ENCODE measurements at regions not wholly inside any gene's neighbourhood (a gene's known extent, or its start where the extent isn't known, plus 50 kb on each side); places are given as distances from the start of the nearest gene placed in this dataset.

DNA sequence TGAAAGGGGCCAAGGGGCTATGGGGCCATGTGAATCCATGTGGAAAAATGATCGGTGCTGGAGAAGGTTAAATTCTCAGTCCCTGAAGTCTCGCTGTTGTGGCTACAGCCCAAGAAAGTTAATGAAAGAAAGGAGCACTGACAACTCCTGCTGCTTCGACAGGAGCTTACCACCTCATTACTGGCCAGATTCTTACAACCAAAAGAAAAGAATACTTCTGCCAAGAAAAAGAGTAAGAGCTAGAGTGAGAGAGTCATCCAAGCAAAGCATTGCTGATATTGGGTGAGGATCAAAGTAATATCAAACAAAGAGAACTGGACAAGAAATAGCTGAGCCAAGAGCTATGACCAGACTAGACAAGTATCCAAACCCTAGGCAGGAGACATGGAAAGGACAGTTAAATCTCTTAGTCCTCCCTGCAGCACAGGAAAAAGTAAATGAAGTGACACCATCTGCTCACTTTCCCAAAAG lies 348.4 kb upstream of the PLSCR5 start:
- no peak for FAIRE-seq
- no peak for DNase-seq (ENCODE audit: extremely low spot score, insufficient read length, low read depth)

- DNase-seq (ENCODE audit: extremely low spot score, insufficient read length, low read depth): no peak
- FAIRE-seq: no peak
Observed at GRCh38 chr3:146948985-146949384, 343.8 kb upstream of the PLSCR5 start.

GRCh38 chr3:146948186-146948585 lies 343.0 kb upstream of the PLSCR5 start:
- DNase-seq (ENCODE audit: extremely low spot score, insufficient read length, low read depth) (no peak), FAIRE-seq (no peak)

DNA sequence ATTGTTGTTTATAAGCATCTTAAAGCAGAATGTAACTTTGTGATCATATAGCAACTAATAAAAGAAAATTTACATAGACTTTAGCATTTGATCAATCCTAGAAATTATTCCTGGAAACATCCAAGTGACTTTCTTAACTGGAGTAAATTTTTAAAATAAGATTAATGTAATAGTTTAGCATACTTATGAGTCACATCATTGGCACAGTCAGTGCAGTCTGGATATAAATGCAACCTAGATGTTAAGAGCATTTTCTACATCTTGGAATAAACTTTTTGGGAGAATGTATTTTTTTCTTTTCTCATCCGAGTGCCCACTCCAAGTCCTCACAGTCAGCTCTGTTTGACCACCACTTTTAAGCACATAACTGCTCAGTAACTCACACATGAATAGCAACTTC lies 324.6 kb upstream of the PLSCR5 start:
- no peak for DNase-seq (ENCODE audit: extremely low spot score, insufficient read length, low read depth)
- FAIRE-seq: no peak

- FAIRE-seq (no peak), DNase-seq (ENCODE audit: extremely low spot score, insufficient read length, low read depth) (no peak)
Observed at GRCh38 chr3:146928421-146929059, 323.4 kb upstream of the PLSCR5 start.

- FAIRE-seq: no peak
- no peak for DNase-seq (ENCODE audit: extremely low spot score, insufficient read length, low read depth)
Observed at GRCh38 chr3:146921693-146922092, 316.5 kb upstream of the PLSCR5 start.

- no peak for FAIRE-seq
- DNase-seq (ENCODE audit: extremely low spot score, insufficient read length, low read depth): no peak
Observed at GRCh38 chr3:146914409-146914808, 309.3 kb upstream of the PLSCR5 start.

DNA sequence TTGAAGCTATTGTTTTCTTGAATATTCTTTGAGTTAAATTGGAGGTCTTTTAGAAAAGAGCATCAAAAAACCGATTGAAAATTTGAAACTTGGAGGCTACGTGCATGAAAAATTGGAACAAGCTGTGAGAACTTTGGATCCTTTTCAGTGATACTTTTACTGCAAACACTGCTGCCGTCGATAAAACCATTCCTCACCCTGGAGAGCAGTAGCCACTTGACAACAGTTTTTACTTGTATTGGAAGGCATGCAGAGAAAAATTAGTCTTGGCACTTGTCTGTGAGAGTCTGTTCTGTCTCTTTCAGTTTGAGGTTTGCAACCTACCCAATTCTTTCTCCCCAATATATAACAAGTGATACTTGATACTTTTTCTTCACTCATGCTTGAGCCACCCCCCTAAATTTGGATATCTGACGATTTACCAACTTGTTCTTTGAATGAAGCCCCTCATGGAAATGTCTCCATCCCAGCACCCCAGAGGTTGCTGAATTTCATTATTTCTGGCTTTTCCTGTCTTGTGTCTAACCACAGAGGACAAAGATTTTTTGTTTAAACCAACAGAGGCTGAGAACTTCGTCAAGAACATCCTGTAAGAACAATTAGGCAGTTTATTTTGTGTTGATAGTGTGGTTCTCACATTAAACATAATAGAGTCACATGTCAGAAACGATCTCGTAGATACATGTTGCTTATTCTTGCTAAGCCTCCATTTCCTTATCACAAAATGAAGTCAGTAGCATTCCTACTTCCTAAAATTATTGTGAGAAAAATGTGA lies 307.3 kb upstream of the PLSCR5 start:
- FAIRE-seq: no peak
- DNase-seq (ENCODE audit: extremely low spot score, insufficient read length, low read depth): no peak

DNA sequence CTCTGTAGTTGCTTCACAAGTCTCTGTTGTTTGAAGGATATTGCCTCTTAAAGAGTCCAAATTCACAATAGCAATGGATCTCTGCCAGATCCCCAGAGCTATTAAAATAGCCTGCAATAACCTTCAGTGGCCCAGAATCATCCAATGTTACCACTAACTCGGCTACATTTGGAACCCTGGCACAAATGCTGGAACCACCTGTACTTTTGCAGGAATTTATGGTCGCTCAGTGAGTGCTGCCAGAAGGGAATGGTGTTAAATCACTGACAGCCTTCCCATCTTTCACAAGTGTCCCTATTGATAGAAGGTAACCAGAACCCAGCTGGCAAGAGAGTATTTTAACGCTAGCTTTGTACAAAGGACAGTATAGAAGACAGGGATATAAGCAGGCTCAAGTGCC lies 298.8 kb upstream of the PLSCR5 start:
- no peak for FAIRE-seq
- no peak for DNase-seq (ENCODE audit: extremely low spot score, insufficient read length, low read depth)

DNA sequence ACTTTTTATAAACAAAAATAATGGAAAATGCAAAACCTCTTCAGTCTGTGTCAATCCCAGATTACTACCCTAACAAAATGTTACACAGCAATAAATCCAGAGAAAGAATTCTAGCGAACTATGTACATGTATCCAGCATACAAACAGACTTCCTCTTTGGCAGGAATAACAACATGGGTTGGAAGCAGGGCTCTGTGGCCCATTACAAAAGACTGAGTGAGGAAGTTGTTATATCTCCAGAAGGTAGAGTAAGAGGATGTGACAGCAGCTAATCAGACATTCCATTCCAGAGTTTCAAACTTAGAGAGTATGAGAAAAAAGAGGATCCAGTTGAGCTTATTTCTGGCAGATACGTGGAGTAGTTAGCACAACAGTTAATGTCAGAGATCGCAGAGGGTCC lies 294.0 kb upstream of the PLSCR5 start:
- DNase-seq (ENCODE audit: extremely low spot score, insufficient read length, low read depth) (no peak), FAIRE-seq (no peak)

DNA sequence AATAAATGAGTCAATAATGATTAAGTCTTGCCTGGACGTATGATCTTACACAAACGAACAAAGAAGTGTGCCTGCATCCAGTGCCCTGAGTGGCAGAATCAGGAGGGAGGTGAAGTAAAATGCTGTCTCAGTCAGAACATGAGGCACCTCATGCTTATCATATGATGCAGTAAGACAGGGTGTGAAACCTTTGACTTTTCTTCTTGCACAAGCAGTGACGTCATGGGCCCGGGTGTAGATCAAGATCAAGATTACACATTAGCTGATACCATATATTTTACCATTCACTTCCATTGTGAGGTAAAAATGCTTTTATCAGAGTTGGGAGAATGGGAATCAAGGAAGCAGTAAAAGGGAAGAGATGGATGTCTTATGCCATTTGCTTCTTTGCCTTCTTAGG lies 291.6 kb upstream of the PLSCR5 start:
- FAIRE-seq: no peak
- no peak for DNase-seq (ENCODE audit: extremely low spot score, insufficient read length, low read depth)

DNA sequence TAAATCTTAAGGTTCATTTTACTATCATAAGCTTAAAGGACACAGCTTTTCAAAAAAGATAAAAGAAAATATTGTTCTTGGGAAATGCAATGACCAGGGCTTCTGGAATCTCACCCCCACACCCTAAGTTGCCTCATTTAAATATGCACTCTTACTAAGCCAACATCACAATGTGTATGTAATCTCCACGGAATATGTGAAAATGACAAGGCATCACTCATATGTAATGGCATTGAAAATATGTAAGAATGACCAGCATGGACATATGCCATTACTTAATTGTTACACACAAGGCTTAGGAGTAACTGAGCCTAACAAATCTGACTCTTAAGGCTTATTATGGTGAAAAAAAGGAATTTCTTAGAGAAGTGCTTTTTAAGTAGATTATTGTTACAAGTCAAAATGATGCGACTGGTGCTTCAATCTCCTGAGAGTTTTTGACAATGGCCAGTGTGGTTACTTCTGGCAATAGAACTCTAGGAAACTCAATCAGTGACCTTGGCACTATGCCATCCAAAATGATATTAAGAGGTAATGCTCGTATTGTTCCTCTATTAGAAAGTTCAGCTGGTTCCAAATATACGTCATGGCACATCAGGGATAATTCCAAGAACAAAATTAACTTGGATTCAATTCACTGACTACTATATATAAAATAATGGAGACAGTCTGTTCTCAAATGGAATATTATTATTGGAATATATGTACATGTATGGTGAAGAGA lies 290.0 kb upstream of the PLSCR5 start:
- DNase-seq (ENCODE audit: extremely low spot score, insufficient read length, low read depth) (no peak), FAIRE-seq (no peak)

- no peak for FAIRE-seq
- no peak for DNase-seq (ENCODE audit: extremely low spot score, insufficient read length, low read depth)
Observed at GRCh38 chr3:146894406-146894805, 289.3 kb upstream of the PLSCR5 start.

DNA sequence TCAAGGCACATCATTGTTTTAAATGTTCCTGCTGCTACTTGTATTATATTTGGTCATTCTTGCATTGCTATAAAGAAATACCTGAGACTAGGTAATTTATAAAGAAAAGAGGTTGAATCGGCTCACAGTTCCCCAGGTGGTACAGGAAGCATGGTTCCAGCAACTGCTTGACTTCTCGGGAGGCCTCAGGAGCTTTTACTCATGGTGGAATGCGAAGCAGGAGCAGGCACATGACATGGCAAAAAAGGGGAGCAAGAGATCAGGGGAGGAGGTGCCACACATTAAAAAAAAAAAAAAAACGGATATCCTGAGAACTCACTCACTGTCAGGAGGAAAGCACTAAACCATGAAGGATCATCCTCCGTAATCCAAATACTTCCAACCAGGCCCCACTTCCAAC lies 286.9 kb upstream of the PLSCR5 start:
- DNase-seq (ENCODE audit: extremely low spot score, insufficient read length, low read depth) (no peak), FAIRE-seq (no peak)

DNA sequence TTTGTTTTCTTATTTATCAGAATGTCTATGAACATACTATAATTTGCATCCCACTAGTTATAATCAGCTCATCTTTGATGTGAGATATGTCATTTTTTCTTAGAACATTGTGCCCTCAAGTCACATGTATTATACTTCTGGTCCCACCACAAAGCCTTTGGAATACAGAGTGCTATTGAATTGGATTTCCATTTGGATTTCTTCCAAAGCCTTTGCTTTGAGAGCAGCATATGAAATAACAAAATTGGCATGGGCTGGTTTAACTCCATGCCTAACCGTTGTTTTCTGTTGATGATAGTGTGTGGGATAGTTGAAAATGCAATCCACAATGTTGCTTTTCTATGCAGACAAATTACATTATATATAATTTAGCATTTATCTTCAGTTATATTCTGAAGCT lies 284.5 kb upstream of the PLSCR5 start:
- no peak for DNase-seq (ENCODE audit: extremely low spot score, insufficient read length, low read depth)
- no peak for FAIRE-seq

DNA sequence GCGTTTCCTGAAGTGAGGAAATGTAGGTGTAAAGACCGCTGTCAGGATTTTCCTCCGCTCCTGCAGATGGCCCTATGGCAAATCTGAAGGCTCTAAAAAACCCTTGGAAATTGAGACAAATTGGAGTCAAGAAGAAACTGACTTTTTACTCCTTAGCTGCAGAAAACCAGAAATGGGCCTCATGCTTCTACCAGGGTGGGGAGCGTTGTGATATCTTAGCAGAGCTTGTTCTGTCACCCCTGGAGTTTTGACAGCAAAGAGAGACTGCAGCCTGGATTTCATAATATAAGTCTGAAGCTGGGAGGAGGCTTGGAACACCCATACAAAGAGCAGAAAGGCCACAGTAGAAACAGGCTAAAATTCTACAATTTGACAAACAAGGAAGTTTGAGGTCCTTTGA lies 283.0 kb upstream of the PLSCR5 start:
- no peak for FAIRE-seq
- no peak for DNase-seq (ENCODE audit: extremely low spot score, insufficient read length, low read depth)

DNA sequence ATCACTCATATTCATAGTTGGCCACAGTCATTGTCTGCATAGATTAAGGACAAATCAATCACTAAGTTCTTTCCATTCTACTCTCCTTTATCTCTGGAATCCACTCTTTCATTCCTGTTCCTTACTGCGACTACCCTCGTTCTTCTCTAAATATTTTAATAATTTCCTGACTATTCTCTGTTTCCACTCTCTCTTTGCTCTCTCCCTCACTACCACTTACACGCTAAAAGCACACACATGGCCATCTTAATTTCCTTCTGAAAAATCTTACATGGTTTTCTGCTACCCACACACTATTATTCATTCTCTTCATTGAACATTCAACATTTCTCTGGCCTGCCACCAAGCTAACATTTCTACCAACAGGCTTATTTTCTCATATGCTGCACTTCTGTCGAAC lies 279.6 kb upstream of the PLSCR5 start:
- FAIRE-seq (no peak), DNase-seq (ENCODE audit: extremely low spot score, insufficient read length, low read depth) (no peak)

DNA sequence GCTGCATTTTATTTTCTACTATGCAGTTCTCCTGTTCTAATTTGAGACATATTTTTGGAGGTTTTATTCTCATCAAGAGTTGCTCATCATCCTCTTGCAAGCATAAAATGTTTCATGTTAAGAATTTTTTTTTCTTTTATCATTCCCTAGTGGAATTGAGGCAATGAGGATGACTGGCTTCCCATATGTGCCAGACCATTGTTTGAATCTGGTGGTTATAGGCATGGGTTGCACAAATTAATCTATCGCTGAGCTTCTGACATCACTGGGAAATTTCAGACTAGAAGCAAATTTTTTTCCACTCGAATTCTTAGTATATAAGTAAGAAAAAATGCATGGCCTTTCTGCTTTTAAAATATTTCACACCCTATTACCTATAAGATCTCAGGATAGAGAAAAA lies 279.1 kb upstream of the PLSCR5 start:
- no peak for FAIRE-seq
- DNase-seq (ENCODE audit: extremely low spot score, insufficient read length, low read depth): no peak

DNA sequence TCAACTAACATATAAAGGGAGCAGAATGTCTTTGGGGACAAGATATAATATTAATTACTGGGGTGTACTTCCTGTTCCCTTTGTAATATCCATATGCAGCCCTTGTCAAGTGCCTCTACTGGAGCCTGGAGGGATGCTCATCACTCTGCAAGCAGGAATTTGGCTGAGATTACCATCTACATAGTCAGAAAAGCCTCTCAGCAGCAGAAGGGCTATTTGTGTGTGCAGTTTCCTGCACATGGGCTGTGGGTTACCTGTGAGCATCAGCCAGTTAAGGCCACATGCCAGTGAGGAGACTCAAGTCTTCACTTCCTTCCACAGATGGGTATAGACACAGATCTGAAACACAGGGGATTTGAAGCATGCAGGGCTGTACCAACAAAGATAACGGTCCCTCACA lies 278.1 kb upstream of the PLSCR5 start:
- FAIRE-seq: no peak
- no peak for DNase-seq (ENCODE audit: extremely low spot score, insufficient read length, low read depth)

DNA sequence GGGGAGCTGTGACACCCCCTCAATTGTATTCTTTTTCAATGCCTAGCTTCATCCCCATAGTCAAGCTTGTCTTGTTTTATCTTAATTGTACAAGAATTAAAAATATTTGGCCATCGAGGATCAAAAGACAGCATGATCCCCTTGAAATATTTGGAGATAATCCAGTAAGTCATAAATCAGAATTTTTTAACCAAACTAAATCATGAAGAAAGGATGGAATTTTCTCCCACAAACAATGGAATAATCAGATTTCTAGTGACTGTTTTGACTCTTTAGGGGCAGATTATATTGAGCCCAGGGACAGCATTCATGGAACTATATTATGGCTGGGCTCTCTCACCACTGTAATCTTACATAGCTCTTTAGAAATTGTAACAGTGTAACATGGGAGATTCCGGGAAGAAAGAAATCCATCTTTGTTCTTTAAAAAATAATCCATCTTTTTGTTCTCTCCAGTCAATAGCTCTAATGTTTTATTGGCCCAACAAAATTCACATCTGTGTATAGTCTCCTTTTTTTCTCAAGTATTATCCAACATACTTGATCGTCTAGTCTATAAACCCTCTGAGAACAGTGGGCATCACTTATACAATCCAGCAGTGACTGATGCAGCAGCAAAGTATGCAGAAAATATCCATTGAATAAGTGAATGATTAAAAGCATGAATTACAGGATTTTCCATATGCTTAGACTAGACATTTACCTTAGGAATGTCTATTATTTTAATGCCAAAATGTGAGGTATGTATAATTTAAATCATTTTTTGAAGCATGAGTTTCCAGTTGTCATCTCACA lies 277.0 kb upstream of the PLSCR5 start:
- FAIRE-seq (no peak), DNase-seq (ENCODE audit: extremely low spot score, insufficient read length, low read depth) (no peak)

All from GM18507 (cell line).